ENCODE measurements at regions not wholly inside any gene's neighbourhood (a gene's known extent, or its start where the extent isn't known, plus 50 kb on each side); places are given as distances from the start of the nearest gene placed in this dataset.
"Not testable (repeated sequence)": the region's sequence is repeated elsewhere in the genome, so short reads cannot be mapped to it uniquely, and the experiment has no call there.

- no peak for DNase-seq (ENCODE audit: low read depth, low spot score)
Observed at GRCh38 chr11:23143022-23143421, 282.7 kb upstream of the CCDC179 start.

- no peak for DNase-seq (ENCODE audit: low read depth, low spot score)
Observed at GRCh38 chr11:23151819-23152218, 291.5 kb upstream of the CCDC179 start.

- no peak for DNase-seq (ENCODE audit: low read depth, low spot score)
Observed at GRCh38 chr11:23155503-23155902, 295.2 kb upstream of the CCDC179 start.

GRCh38 chr11:23164022-23164421, 303.7 kb upstream of the CCDC179 start:
- DNase-seq (ENCODE audit: low read depth, low spot score): no peak

- DNase-seq (ENCODE audit: low read depth, low spot score): no peak
Observed at GRCh38 chr11:23166376-23166775, 306.1 kb upstream of the CCDC179 start.

- no peak for DNase-seq (ENCODE audit: low read depth, low spot score)
Observed at GRCh38 chr11:23179609-23180008, 319.3 kb upstream of the CCDC179 start.

GRCh38 chr11:23181022-23181807, 320.9 kb upstream of the CCDC179 start:
- no peak for DNase-seq (ENCODE audit: low read depth, low spot score)

- no peak for DNase-seq (ENCODE audit: low read depth, low spot score)
Observed at GRCh38 chr11:23192256-23192655, 332.0 kb upstream of the CCDC179 start.

GRCh38 chr11:23201936-23202522, 341.8 kb upstream of the CCDC179 start:
- DNase-seq (ENCODE audit: low read depth, low spot score): no peak

GRCh38 chr11:23202611-23203010, 342.3 kb upstream of the CCDC179 start:
- DNase-seq (ENCODE audit: low read depth, low spot score): no peak

GRCh38 chr11:23205156-23205871, 345.0 kb upstream of the CCDC179 start:
- no peak for DNase-seq (ENCODE audit: low read depth, low spot score)

- no peak for DNase-seq (ENCODE audit: low read depth, low spot score)
Observed at GRCh38 chr11:23206741-23207336, 346.6 kb upstream of the CCDC179 start.

GRCh38 chr11:23211221-23211620, 350.9 kb upstream of the CCDC179 start:
- DNase-seq (ENCODE audit: low read depth, low spot score): no peak

GRCh38 chr11:23212807-23213206, 352.5 kb upstream of the CCDC179 start:
- no peak for DNase-seq (ENCODE audit: low read depth, low spot score)

- no peak for DNase-seq (ENCODE audit: low read depth, low spot score)
Observed at GRCh38 chr11:23217072-23217471, 356.8 kb upstream of the CCDC179 start.

- not testable (repeated sequence) for DNase-seq (ENCODE audit: low read depth, low spot score)
Observed at GRCh38 chr11:23220086-23220485, 359.8 kb upstream of the CCDC179 start.

- DNase-seq (ENCODE audit: low read depth, low spot score): no peak
Observed at GRCh38 chr11:23221366-23221765, 361.1 kb upstream of the CCDC179 start.

GRCh38 chr11:23226331-23227077, 366.2 kb upstream of the CCDC179 start:
- DNase-seq (ENCODE audit: low read depth, low spot score): no peak

GRCh38 chr11:23227078-23227445, 366.8 kb upstream of the CCDC179 start:
- DNase-seq (ENCODE audit: low read depth, low spot score): no peak

- DNase-seq (ENCODE audit: low read depth, low spot score): no peak
Observed at GRCh38 chr11:23232652-23233051, 372.4 kb upstream of the CCDC179 start.

- DNase-seq (ENCODE audit: low read depth, low spot score): no peak
Observed at GRCh38 chr11:23233075-23233474, 372.8 kb upstream of the CCDC179 start.
